RPMI8226 (cell line): ENCODE measurements at regions not wholly inside any gene's neighbourhood (a gene's known extent, or its start where the extent isn't known, plus 50 kb on each side); places are given as distances from the start of the nearest gene placed in this dataset.
"Not testable (repeated sequence)": the region's sequence is repeated elsewhere in the genome, so short reads cannot be mapped to it uniquely, and the experiment has no call there.

Source experiments
- DNase-seq: peaks from one replicate; pipeline ENCODE4 v3.0.0-alpha.2; 2015

GRCh38 chr3:35223632-35224394 is 415.5 kb upstream of the ARPP21 start:
- DNase-seq: no peak

GRCh38 chr3:35224565-35225295 is 414.6 kb upstream of the ARPP21 start:
- DNase-seq: no peak

- DNase-seq: no peak
Measured at GRCh38 chr3:35241236-35241635, 398.1 kb upstream of the ARPP21 start.

GRCh38 chr3:35254917-35255316 is 384.4 kb upstream of the ARPP21 start:
- DNase-seq: no peak

GRCh38 chr3:35257641-35258040 is 381.7 kb upstream of the ARPP21 start:
- no peak for DNase-seq

- no peak for DNase-seq
Measured at GRCh38 chr3:35262406-35262805, 376.9 kb upstream of the ARPP21 start.

GRCh38 chr3:35263477-35263876 is 375.8 kb upstream of the ARPP21 start:
- DNase-seq: no peak

- DNase-seq: not testable (repeated sequence)
Measured at GRCh38 chr3:35266065-35266464, 373.3 kb upstream of the ARPP21 start.

GRCh38 chr3:35275768-35276167 is 363.6 kb upstream of the ARPP21 start:
- no peak for DNase-seq

- no peak for DNase-seq
Measured at GRCh38 chr3:35276568-35276967, 362.8 kb upstream of the ARPP21 start.

- DNase-seq: no peak
Measured at GRCh38 chr3:35291471-35292236, 347.7 kb upstream of the ARPP21 start.

- DNase-seq: no peak
Measured at GRCh38 chr3:35292568-35292967, 346.8 kb upstream of the ARPP21 start.

- no peak for DNase-seq
Measured at GRCh38 chr3:35295906-35296305, 343.4 kb upstream of the ARPP21 start.

- DNase-seq: no peak
Measured at GRCh38 chr3:35296533-35296932, 342.8 kb upstream of the ARPP21 start.

GRCh38 chr3:35296944-35297343 is 342.4 kb upstream of the ARPP21 start:
- DNase-seq: not testable (repeated sequence)

GRCh38 chr3:35305406-35305805 is 333.9 kb upstream of the ARPP21 start:
- no peak for DNase-seq

GRCh38 chr3:35307296-35307695 is 332.0 kb upstream of the ARPP21 start:
- no peak for DNase-seq

GRCh38 chr3:35316841-35317240 is 322.5 kb upstream of the ARPP21 start:
- DNase-seq: not testable (repeated sequence)

GRCh38 chr3:35320646-35321407 is 318.5 kb upstream of the ARPP21 start:
- no peak for DNase-seq

- no peak for DNase-seq
Measured at GRCh38 chr3:35322070-35322469, 317.3 kb upstream of the ARPP21 start.

- no peak for DNase-seq
Measured at GRCh38 chr3:35335703-35336102, 303.6 kb upstream of the ARPP21 start.

GRCh38 chr3:35336601-35337000 is 302.7 kb upstream of the ARPP21 start:
- DNase-seq: no peak

- no peak for DNase-seq
Measured at GRCh38 chr3:35338186-35338585, 301.1 kb upstream of the ARPP21 start.
